ENCODE measurements at regions not wholly inside any gene's neighbourhood (a gene's known extent, or its start where the extent isn't known, plus 50 kb on each side); places are given as distances from the start of the nearest gene placed in this dataset.
"Not testable (repeated sequence)": the region's sequence is repeated elsewhere in the genome, so short reads cannot be mapped to it uniquely, and the experiment has no call there.

- no peak for DNase-seq
Observed at GRCh38 chr15:66884661-66885237, 180.7 kb upstream of the SMAD3 start.

GRCh38 chr15:66885281-66885915, 180.0 kb upstream of the SMAD3 start:
- DNase-seq, result no peak

DNA sequence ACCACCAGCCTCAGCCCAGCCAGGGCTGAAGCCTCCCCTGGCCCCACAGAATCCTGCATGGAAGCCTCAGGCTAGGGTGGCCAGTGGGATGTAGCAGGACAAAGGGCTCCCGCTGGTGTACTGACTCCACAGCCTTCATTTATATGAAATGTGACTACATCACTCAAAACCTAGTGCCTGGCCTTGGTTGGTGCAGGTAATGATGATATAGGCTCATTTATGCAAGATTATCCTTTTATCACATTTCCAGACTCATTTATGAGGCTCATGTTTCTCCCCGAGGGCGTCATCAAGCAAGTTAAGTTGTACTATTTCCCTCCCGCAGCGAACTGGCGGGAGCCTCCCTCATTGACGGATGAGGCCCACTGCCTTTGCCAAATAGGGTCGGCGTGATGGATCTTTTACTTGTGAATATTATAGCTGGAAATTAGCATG, 179.1 kb upstream of the SMAD3 start:
- no peak for DNase-seq

DNA sequence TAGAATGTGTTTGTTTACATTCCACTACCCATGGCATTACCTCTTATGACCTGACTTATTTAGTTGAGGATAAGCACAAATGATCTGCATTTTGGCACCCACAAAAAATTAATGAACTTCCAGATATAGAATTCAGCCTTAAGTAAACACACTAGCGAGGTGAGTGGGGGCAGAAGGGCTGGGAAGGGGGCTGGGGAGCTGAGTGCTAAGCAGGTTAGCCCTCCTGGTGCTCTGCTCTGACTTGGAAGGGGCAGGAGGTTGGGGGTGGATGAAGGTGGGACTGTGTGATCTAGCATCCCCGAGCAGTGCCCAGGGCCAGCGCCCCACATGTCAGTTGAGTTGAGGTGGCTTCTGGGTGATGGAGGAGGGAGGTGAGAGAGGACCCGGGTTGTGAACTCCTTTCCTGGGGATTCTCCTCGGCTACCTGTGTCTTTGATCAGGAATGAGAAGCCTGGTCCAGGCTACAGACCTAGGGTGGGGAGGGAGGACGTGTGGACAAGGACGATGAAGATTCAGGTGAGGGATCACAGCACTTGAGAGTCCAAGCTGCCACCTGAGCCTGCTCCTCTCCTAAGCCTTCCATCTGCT, 178.6 kb upstream of the SMAD3 start:
- no peak for DNase-seq

GRCh38 chr15:66889298-66889697, 176.1 kb upstream of the SMAD3 start:
- not testable (repeated sequence) for DNase-seq

- no peak for DNase-seq
Observed at GRCh38 chr15:66891776-66892175, 173.6 kb upstream of the SMAD3 start.

- DNase-seq, result no peak
Observed at GRCh38 chr15:66893294-66893693, 172.1 kb upstream of the SMAD3 start.

DNA sequence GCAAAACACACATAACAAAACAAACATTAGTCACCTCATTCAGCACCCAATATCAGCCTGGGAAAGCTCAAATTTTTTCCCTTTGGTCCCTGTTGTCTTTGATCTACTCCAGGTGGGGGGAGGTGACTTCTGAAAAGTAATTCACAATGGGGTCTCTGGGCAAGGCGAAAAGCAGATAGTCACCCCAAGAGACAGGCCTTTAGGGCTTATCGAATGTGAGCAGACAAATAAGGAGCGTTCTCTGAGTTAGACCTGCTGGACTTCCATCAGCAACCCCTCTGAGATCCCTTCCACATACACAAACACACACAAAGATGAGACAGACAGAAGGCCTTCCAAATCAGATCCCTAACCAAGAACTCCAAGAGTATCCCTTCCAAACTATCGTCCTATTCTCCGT, 171.0 kb upstream of the SMAD3 start:
- DNase-seq, result no peak

GRCh38 chr15:66894986-66895780, 170.2 kb upstream of the SMAD3 start:
- DNase-seq, result no peak

DNA sequence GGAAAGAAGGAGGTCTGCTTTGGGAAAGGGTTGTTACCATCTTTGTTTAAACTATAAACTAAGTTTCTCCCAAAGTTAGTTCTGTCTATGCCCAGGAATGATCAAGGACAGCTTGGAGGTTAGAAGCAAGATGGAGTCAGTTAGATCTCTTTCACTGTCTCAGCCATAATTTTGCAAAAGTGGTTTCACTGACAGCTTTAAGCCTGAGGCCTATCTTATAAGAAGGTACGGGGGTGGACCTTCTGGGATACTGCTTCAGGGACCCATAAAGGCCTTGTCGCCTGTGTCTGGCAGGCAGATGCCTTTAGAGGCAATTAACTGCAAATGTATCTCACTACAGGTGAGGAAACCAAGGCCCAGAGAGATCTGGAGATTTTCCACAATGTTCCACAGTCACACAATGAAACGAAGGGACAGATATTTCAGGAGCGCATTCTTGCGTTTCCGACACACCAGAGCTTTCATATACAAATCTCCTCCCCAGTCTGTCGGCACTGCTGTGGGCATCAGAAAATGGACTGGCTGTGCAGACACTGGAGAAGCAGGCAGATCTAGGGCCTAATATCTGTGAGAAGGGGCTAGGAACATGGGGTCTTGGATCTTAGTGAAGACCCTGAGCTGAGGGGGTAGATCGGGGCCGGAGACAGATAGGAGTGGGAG, 169.5 kb upstream of the SMAD3 start:
- no peak for DNase-seq

DNA sequence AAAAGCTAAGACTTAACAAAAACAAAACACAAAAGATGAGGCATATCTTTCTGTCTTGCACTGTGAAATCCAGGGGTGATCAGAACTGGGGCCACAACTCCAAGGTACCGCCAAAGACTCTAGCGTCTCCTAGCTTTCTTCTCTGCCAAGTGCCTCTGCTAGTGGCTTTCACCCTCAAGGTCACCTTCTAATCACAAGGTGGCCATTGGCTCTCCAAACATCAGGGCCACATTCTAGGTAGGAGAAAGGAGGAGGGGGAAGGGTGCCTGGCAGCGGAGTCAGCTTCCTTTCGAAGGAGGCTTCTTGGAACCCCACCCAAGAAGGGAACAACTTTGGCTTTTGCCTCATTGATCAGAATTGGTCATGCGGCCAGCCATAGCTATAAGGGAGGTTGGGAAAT, 168.8 kb upstream of the SMAD3 start:
- no peak for DNase-seq

GRCh38 chr15:66897416-66897815, 168.0 kb upstream of the SMAD3 start:
- DNase-seq, result no peak

- no peak for DNase-seq
Observed at GRCh38 chr15:66897971-66898370, 167.4 kb upstream of the SMAD3 start.

DNA sequence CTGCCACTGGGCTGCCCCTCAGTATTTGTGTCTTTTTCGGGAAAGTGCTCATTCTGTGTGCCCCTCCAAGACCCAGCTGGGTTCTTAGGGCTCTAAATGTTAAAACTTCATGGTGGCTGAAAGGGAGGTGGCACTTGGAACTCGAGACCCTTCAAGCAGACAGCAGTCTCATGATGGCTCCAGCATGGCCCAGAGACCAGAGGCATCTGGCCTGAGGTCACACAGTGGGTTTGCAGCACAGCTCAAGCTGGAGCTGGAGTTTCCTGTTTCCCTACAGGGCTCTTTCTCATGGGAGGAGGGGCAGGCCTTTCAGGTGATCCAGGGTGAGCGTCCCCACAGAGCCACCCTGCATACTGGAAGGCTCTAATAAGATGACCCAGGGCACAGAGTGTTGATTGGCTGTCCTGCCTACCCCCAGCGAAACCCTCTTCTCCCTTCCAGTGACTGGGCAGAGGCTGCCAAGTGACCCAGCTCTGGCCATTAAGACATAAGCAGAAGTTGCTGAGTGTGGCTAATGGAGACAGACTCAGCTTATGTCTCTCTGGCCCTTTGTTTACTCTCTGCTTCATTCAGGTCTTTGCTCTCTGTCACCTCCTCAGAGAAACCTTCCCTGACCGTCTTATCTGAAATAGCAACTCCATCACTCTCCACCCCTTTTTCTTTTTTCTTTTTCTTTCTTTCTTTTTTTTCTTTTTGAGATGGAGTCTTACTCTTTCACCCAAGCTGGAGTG, 166.6 kb upstream of the SMAD3 start:
- no peak for DNase-seq

DNA sequence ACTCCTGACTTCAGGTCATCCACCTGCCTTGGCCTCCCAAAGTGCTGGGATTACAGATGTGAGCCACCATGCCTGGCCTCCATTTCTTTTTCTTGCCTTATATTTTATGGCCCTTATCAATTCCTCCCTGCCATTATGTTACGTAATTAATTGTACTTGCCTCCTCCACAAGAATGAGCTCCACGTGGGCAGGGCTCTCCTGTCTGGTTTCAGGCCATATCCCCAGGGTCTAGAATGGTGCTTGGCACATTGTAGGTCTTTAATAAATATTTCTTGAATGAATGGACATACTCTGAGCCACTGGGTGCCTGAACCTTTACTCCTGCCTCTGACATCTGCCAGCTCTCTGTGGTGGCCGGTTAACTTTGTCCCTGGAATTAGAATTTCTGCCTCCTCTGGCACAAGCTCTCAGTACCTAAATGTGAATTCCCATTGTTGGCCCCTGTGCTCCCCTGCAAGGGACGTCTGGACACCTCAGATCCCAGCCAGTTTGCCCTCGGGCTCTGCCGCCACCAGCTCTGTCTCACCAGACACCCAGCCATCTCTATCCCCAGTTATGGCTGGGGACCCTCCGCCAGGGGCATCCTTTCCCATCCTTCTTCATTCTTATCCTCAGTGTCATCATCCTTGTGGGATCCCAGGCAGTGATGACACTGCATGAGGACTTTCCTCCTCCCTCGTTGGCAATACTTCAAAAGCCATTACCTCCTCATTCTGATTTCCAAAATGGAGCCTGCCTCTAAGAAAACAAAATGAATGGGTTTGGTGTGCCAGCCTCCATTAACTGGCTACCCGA, 165.6 kb upstream of the SMAD3 start:
- DNase-seq, result no peak

DNA sequence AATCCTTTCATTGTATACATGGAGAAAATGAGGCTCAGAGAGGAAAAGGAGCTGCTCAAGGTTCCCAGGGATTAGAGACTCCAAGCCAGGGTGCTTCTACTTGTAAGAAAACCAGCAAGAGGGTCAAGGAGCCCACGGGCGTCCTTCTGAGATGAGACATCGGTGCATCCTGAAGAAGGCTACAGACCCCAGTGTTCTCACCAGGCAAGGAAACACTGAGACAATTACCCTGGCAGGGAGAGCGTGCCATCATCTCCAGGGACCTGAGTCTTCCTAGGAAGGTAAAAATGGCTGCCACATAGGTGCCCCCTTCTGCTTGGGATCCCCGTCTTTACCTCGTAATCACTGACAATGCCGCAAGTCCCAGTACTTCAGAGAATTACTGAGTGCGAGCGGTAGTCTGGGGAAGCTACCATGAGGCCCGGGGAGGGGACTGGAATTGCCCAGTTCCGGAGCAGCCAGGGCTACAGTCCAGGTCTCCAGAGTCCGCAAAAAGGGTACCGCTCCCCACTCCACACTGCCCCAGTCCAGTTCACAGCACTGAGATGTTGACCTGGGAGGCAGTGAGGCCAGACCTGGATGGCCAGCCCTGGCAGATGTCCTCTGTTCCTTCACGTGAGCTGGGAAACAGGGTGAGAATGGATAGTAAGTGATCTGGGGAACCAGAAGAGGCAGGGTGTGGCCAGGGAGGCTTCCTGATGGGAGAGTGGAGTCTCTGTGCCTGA, 164.7 kb upstream of the SMAD3 start:
- no peak for DNase-seq

DNA sequence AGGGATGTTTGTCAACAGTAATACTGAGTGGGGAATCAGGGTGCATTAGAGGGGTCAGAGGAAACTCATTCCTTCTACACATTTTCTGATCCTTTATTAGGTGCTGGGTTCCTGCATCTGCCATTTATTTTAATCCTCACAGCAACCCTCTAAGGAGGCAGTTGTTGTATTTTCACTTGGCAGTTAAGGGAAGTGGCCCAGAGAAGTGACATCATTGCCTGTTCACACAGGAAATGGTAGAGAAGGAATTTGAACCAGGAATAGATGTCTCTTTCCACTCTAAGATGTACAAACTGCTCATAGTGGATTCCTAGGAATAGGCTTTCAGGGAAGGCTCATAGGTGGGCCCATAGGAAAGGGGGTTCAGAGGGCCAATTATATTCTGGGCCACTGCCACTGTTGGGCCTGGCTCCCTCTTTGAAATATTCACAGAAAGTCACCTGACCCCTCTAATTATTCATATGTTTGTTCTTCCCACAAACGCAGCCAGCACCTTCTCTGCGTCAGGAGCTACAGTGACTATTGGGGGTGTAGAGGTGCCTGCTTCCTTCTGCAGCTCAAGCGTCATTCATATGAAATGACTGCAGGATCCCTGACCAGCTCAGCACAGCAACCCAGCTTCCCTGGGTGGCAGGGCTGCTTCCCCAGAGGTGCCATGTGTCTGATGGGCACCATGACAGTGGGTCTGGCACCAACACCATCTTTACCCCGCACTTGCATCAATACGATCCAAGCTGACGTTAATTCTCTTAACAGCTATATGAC, 163.9 kb upstream of the SMAD3 start:
- DNase-seq, result no peak

GRCh38 chr15:66905185-66905584, 160.2 kb upstream of the SMAD3 start:
- no peak for DNase-seq

GRCh38 chr15:66905954-66906353, 159.4 kb upstream of the SMAD3 start:
- no peak for DNase-seq
